ENCODE measurements at regions not wholly inside any gene's neighbourhood (a gene's known extent, or its start where the extent isn't known, plus 50 kb on each side); places are given as distances from the start of the nearest gene placed in this dataset.
"Not testable (repeated sequence)": the region's sequence is repeated elsewhere in the genome, so short reads cannot be mapped to it uniquely, and the experiment has no call there.

- DNase-seq (ENCODE audit: low spot score) = no peak
These were observed 221.3 kb upstream of the TAS2R1 start for GRCh38 chr5:9851458-9851857.

- no peak for DNase-seq (ENCODE audit: low spot score)
These were observed 220.3 kb upstream of the TAS2R1 start for GRCh38 chr5:9850456-9850855.

GRCh38 chr5:9847631-9848030 lies 217.5 kb upstream of the TAS2R1 start:
- DNase-seq (ENCODE audit: low spot score) = no peak

- no peak for DNase-seq (ENCODE audit: low spot score)
These were observed 215.0 kb upstream of the TAS2R1 start for GRCh38 chr5:9845185-9845584.

- no peak for DNase-seq (ENCODE audit: low spot score)
These were observed 211.5 kb upstream of the TAS2R1 start for GRCh38 chr5:9841516-9842170.

- DNase-seq (ENCODE audit: low spot score) = no peak
These were observed 208.8 kb upstream of the TAS2R1 start for GRCh38 chr5:9838916-9839315.

- peak; percentile 30 for DNase-seq (ENCODE audit: low spot score)
These were observed 205.0 kb upstream of the TAS2R1 start for GRCh38 chr5:9834871-9835770.

GRCh38 chr5:9833871-9834270 lies 203.7 kb upstream of the TAS2R1 start:
- DNase-seq (ENCODE audit: low spot score) = peak; percentile 25

- no peak for DNase-seq (ENCODE audit: low spot score)
These were observed 202.8 kb upstream of the TAS2R1 start for GRCh38 chr5:9832921-9833320.

GRCh38 chr5:9831823-9832222 lies 201.7 kb upstream of the TAS2R1 start:
- no peak for DNase-seq (ENCODE audit: low spot score)

GRCh38 chr5:9830184-9830583 lies 200.0 kb upstream of the TAS2R1 start:
- no peak for DNase-seq (ENCODE audit: low spot score)

GRCh38 chr5:9829621-9830020 lies 199.5 kb upstream of the TAS2R1 start:
- peak; percentile 21 for DNase-seq (ENCODE audit: low spot score)

GRCh38 chr5:9820691-9821449 lies 190.7 kb upstream of the TAS2R1 start:
- no peak for DNase-seq (ENCODE audit: low spot score)

- no peak for DNase-seq (ENCODE audit: low spot score)
These were observed 188.2 kb upstream of the TAS2R1 start for GRCh38 chr5:9818340-9818845.

- no peak for DNase-seq (ENCODE audit: low spot score)
These were observed 187.7 kb upstream of the TAS2R1 start for GRCh38 chr5:9817819-9818218.

- no peak for DNase-seq (ENCODE audit: low spot score)
These were observed 184.9 kb upstream of the TAS2R1 start for GRCh38 chr5:9815051-9815450.

GRCh38 chr5:9813305-9813704 lies 183.2 kb upstream of the TAS2R1 start:
- DNase-seq (ENCODE audit: low spot score) = no peak

- DNase-seq (ENCODE audit: low spot score) = not testable (repeated sequence)
These were observed 177.2 kb upstream of the TAS2R1 start for GRCh38 chr5:9807366-9807765.

- DNase-seq (ENCODE audit: low spot score) = no peak
These were observed 171.8 kb upstream of the TAS2R1 start for GRCh38 chr5:9801908-9802307.

- no peak for DNase-seq (ENCODE audit: low spot score)
These were observed 169.5 kb upstream of the TAS2R1 start for GRCh38 chr5:9799606-9800005.

GRCh38 chr5:9790276-9790675 lies 160.1 kb upstream of the TAS2R1 start:
- no peak for DNase-seq (ENCODE audit: low spot score)

- no peak for DNase-seq (ENCODE audit: low spot score)
These were observed 159.6 kb upstream of the TAS2R1 start for GRCh38 chr5:9789777-9790176.
